OCI-LY7 (cell line): ENCODE measurements at regions not wholly inside any gene's neighbourhood (a gene's known extent, or its start where the extent isn't known, plus 50 kb on each side); places are given as distances from the start of the nearest gene placed in this dataset.

Experiments
- EZH2phosphoT487 ChIP-seq: fragments of 200-600 bp; sonication (generic); IDR thresholded peaks from 2 replicates; pipeline ENCODE4 v1.6.1; 2018; ENCODE audit warnings: low read depth, borderline replicate concordance, mild to moderate bottlenecking, mixed run types, antibody characterized with exemption, low read length, moderate library complexity, mixed read lengths
- TF ChIP-seq, protein P1 (sequence below): fragments of 200-600 bp; sonication (generic); conservative IDR thresholded peaks from 2 replicates; pipeline ENCODE4 v1.5.1; 2014; ENCODE audit warnings: mild to moderate bottlenecking, antibody characterized with exemption, low read length, moderate library complexity, mixed read lengths

DNA sequence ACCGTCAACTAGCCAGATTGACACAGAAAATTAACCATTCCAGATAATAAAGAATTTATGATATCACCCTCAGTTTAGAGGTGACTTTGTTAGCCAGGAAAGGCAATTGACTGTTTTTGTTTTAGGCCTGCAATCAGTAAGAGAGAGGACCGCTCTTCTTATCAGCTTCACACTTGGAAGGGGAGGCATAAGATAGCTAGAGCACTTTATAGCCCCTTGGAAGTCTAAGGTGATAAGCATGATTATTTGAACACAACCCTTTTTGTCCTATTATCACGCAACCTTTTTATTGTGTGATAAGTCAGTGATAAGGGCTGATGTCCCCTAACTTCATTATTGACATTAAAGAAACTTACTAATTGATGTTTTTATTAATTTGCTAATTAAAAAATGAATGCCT is 162.6 kb upstream of the CDKN2B start:
- TF ChIP-seq, protein P1, sequence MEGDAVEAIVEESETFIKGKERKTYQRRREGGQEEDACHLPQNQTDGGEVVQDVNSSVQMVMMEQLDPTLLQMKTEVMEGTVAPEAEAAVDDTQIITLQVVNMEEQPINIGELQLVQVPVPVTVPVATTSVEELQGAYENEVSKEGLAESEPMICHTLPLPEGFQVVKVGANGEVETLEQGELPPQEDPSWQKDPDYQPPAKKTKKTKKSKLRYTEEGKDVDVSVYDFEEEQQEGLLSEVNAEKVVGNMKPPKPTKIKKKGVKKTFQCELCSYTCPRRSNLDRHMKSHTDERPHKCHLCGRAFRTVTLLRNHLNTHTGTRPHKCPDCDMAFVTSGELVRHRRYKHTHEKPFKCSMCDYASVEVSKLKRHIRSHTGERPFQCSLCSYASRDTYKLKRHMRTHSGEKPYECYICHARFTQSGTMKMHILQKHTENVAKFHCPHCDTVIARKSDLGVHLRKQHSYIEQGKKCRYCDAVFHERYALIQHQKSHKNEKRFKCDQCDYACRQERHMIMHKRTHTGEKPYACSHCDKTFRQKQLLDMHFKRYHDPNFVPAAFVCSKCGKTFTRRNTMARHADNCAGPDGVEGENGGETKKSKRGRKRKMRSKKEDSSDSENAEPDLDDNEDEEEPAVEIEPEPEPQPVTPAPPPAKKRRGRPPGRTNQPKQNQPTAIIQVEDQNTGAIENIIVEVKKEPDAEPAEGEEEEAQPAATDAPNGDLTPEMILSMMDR: no peak
- no peak for TF ChIP-seq EZH2phosphoT487
